NCI-H1092 (cell line): ENCODE measurements at regions not wholly inside any gene's neighbourhood (a gene's known extent, or its start where the extent isn't known, plus 50 kb on each side); places are given as distances from the start of the nearest gene placed in this dataset.
"Not testable (repeated sequence)": the region's sequence is repeated elsewhere in the genome, so short reads cannot be mapped to it uniquely, and the experiment has no call there.

Experiments used
- DNase-seq: peaks from one replicate; lab custom pipeline; 2025; lab: John Stamatoyannopoulos, UW

DNA sequence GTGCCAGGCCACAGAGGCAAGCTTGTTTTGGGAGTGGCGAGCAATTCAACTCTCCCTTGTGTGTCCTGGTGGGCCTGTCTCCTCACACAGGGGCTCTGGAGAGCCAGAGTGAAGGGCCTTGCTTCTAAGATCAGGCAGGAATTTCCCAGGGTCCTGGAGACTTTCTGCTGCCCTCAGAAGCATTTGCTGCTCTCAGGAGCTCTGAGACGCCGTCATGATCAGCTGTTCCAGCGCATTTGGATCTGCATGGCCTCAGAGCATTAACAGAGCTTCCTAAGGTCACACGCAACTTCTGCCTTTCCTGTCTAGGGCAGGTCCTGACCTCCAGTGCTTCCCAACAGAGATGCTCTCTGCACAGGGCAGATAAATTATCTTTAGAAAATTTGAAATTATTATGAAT, 52.2 kb upstream of the C10orf90 start:
- DNase-seq: no peak

DNA sequence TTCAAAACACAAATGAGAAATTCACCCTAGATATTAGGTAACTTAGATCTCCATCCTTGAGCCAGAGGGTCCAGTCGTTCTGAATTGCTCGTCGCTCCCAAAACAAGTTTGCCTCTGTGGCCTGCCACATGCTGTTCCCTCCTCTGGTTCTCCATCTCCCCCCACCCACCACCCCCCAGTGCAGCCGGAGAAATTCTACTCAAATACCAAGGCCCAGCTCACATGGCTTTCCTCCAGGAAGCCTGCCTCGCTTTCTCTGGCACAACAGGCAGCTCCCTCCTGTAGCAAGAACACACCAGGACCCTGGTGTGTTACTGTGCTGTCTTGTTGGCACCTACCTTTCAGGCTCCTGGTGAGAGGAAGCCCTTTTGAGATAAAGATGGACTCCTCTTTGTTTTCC, 52.7 kb upstream of the C10orf90 start:
- no peak for DNase-seq

DNA sequence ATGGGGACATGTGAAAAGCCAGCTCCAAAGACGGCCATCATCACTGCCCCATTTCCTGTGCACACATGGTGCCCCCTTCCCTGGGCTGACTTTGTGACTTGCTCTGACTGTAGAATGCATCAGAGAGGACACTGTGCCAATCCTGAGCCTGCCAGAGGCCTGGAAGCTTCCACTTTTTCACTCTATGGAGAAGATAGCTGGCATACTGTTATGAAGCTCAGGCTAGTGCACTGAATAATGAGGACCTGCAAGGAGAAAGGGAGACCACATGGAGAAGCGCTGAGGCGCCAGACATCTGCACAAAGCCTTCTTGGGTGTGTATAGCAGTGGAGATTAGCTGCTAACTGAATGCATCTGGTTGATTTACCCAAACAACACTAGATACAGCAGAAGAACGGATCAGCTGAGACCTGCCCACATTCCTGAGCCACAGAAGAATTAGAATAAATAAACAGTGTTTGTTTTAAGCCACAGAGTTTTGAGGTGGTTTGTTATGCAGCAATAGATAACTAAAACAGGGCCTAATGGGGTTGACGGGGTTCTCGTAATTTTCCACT, 58.9 kb upstream of the C10orf90 start:
- no peak for DNase-seq

DNA sequence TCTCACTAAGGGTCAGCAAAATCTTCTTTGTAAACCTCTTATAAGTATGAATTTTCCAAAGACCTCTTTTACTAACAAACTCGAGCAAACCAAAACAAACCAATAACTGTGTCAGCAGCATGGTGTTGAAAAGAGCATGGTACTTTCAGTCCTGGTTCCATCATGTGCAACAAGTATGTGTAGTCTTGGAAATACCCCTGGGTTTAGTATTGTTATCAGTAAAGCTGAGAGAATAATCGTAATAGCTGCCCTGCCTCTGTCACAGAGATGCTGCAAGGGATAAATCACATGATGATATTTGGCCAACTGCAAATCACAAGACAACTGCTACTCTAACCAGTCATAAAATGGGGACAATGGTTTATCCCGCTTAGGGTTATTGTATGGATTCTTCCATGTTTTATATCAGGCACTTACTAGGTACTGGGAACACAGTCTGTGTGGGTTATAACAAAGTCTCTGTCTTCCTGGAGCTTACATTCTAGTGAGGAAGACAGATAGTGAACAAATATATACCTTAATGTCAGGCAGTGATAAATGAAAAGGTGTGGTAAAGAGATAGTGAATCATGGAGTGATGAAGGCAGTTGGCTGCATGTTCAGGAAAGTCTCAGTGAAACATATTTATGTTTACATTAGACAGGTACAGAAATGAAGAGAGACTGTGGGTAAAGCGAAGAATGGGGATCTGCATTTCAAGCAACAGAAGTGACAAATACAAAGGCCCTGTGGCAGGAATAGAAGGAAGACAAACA, 60.5 kb upstream of the C10orf90 start:
- no peak for DNase-seq

GRCh38 chr10:126731610-126731990, 61.1 kb upstream of the C10orf90 start:
- DNase-seq: no peak

GRCh38 chr10:126732308-126732707, 61.8 kb upstream of the C10orf90 start:
- DNase-seq: no peak

GRCh38 chr10:126732868-126733267, 62.4 kb upstream of the C10orf90 start:
- DNase-seq: no peak

GRCh38 chr10:126734015-126734414, 63.5 kb upstream of the C10orf90 start:
- DNase-seq: no peak

- DNase-seq: no peak
Measured at GRCh38 chr10:126734967-126735366, 64.5 kb upstream of the C10orf90 start.

- no peak for DNase-seq
Measured at GRCh38 chr10:126736142-126736541, 65.6 kb upstream of the C10orf90 start.

DNA sequence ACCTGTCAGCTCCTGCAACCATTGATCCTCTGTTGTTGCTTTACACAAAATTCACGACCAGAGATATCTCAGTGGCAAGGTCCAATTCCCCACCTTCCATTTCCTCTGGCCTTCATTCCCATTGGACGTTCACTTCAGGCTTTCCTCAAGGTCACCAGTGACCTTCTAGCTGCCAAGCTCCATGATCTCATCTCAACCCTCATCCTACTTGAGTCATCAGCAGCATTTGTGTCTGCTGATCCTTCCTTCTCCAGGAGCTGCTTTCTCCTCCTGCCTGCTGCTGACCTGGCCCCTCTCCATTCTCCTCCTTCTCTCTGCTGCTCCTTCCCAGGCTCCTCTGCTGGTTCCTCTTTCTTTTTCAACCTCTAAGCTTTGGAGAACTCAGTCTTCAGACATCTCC, 66.2 kb upstream of the C10orf90 start:
- DNase-seq: no peak

GRCh38 chr10:126738001-126738400, 67.5 kb upstream of the C10orf90 start:
- DNase-seq: no peak

GRCh38 chr10:126744571-126744970, 74.1 kb upstream of the C10orf90 start:
- no peak for DNase-seq

GRCh38 chr10:126749015-126749655, 78.6 kb upstream of the C10orf90 start:
- peak; percentile 21 for DNase-seq

GRCh38 chr10:126754966-126755365, 84.5 kb upstream of the C10orf90 start:
- DNase-seq: no peak

GRCh38 chr10:126758867-126759266, 88.4 kb upstream of the C10orf90 start:
- no peak for DNase-seq

DNA sequence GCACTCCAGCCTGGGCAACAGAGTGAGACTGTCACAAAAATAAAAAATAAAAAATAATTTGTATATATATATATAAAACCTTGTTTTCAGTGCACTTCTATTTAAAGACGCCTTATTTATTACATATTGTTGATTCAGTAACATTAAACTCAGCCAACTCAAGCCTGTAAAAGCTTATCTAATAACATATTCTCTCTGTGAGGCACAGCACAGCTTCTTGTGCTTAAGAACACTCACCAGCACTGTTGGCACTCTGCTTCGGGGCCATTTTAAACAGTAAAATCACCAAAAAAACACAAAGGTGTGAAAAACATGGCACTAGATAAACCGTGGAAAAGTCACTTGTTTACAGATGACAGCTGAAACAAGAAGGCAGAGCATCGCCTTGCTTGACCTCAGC, 89.0 kb upstream of the C10orf90 start:
- no peak for DNase-seq

DNA sequence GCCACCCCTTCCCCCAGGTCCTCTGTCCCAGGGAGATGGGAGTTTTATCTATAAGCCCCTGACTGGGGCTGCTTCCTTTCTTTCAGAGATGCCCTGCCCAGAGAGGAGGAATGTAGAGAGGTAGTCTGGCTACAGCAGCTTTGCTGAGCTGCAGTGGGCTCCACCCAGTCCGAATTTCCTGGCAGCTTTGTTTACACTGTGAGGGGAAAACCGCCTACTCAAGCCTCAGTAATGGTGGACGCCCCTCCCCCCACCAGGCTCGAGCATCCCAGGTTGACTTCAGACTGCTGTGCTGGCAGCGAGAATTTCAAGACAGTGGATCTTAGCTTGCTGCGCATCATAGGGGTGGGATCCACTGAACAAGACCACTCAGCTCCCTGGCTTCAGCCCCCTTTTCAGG, 96.2 kb upstream of the C10orf90 start:
- DNase-seq: not testable (repeated sequence)

DNA sequence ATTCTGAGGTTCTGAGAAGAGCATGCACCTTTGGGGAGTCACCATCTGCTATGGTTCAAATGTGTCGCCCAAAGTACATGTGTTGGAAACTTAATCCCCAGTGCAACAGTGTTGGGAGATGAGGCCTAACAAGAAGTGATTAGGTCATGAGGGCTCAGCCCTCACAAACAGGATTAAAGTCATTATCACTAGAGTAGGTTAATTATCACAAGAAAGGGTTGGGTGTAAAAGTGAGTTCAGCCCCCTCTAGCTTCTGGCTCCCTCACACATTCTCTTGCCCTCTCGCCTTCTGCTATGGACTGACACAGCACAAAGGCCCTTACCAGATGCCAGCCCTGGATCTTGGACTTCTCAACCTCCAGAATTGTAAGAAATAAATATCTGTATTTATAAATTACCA, 100.3 kb upstream of the C10orf90 start:
- no peak for DNase-seq

GRCh38 chr10:126776168-126776567, 105.7 kb upstream of the C10orf90 start:
- DNase-seq: no peak

DNA sequence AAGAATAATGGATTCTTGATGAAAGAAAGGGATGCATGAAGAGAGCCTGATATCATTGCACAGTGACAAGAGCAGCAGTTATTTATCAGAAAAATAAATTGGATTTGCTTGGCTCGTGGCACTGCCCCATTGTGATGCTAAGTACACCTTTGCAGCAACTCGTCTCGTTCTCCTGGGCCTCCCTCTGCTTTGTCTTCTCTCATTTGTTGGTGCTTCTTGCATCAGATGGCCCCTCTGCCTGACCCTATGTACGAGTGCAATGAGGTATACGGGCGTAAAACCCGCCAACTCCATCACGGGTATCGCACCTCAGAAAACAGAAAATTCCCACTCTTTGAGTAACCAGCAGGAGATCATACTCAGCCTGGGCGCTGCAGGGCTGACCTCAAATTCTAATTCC, 107.2 kb upstream of the C10orf90 start:
- no peak for DNase-seq

GRCh38 chr10:126781450-126782216, 111.1 kb upstream of the C10orf90 start:
- DNase-seq: no peak
